GM21786 (cell line): ENCODE measurements at regions not wholly inside any gene's neighbourhood (a gene's known extent, or its start where the extent isn't known, plus 50 kb on each side); places are given as distances from the start of the nearest gene placed in this dataset.

Experiments
- ATAC-seq: cut with Tn5 transposase; IDR thresholded peaks from one replicate; pipeline ENCODE4 v1.9.1; 2021; ENCODE audit not compliant: unreplicated experiment

- no peak for ATAC-seq
Measured at GRCh38 chr14:56870336-56870735, 60.1 kb upstream of the OTX2 start.

- ATAC-seq, result no peak
Measured at GRCh38 chr14:56868660-56869059, 58.4 kb upstream of the OTX2 start.

GRCh38 chr14:56862836-56863235 lies 52.6 kb upstream of the OTX2 start:
- no peak for ATAC-seq

GRCh38 chr14:56860441-56860840 lies 50.2 kb upstream of the OTX2 start:
- no peak for ATAC-seq
